ENCODE measurements at regions not wholly inside any gene's neighbourhood (a gene's known extent, or its start where the extent isn't known, plus 50 kb on each side); places are given as distances from the start of the nearest gene placed in this dataset.
"Not testable (repeated sequence)": the region's sequence is repeated elsewhere in the genome, so short reads cannot be mapped to it uniquely, and the experiment has no call there.

GRCh38 chr7:82562716-82563404 is 119.3 kb upstream of the CACNA2D1 start:
- DNase-seq (ENCODE audit: low spot score) = no peak

GRCh38 chr7:82559193-82559805 is 115.7 kb upstream of the CACNA2D1 start:
- DNase-seq (ENCODE audit: low spot score) = no peak

GRCh38 chr7:82549616-82550285 is 106.2 kb upstream of the CACNA2D1 start:
- DNase-seq (ENCODE audit: low spot score) = no peak

- no peak for DNase-seq (ENCODE audit: low spot score)
Measured at GRCh38 chr7:82548141-82548688, 104.6 kb upstream of the CACNA2D1 start.

- DNase-seq (ENCODE audit: low spot score) = peak; percentile 9
Measured at GRCh38 chr7:82542665-82543064, 99.1 kb upstream of the CACNA2D1 start.

- no peak for DNase-seq (ENCODE audit: low spot score)
Measured at GRCh38 chr7:82539969-82540368, 96.4 kb upstream of the CACNA2D1 start.

- DNase-seq (ENCODE audit: low spot score) = peak; percentile 6
Measured at GRCh38 chr7:82534684-82535083, 91.1 kb upstream of the CACNA2D1 start.

GRCh38 chr7:82530361-82530760 is 86.8 kb upstream of the CACNA2D1 start:
- DNase-seq (ENCODE audit: low spot score) = no peak

GRCh38 chr7:82528577-82529310 is 85.2 kb upstream of the CACNA2D1 start:
- no peak for DNase-seq (ENCODE audit: low spot score)

- peak; percentile 5 for DNase-seq (ENCODE audit: low spot score)
Measured at GRCh38 chr7:82527851-82528250, 84.3 kb upstream of the CACNA2D1 start.

GRCh38 chr7:82521906-82522445 is 78.4 kb upstream of the CACNA2D1 start:
- DNase-seq (ENCODE audit: low spot score) = no peak

GRCh38 chr7:82517050-82517449 is 73.5 kb upstream of the CACNA2D1 start:
- DNase-seq (ENCODE audit: low spot score) = no peak

- no peak for DNase-seq (ENCODE audit: low spot score)
Measured at GRCh38 chr7:82511542-82511941, 68.0 kb upstream of the CACNA2D1 start.

GRCh38 chr7:82507976-82508677 is 64.5 kb upstream of the CACNA2D1 start:
- no peak for DNase-seq (ENCODE audit: low spot score)

- no peak for DNase-seq (ENCODE audit: low spot score)
Measured at GRCh38 chr7:82507365-82507975, 63.9 kb upstream of the CACNA2D1 start.

- no peak for DNase-seq (ENCODE audit: low spot score)
Measured at GRCh38 chr7:82506702-82507101, 63.1 kb upstream of the CACNA2D1 start.

- DNase-seq (ENCODE audit: low spot score) = no peak
Measured at GRCh38 chr7:82506208-82506607, 62.6 kb upstream of the CACNA2D1 start.

GRCh38 chr7:82501346-82501745 is 57.8 kb upstream of the CACNA2D1 start:
- DNase-seq (ENCODE audit: low spot score) = no peak

GRCh38 chr7:82499546-82499945 is 56.0 kb upstream of the CACNA2D1 start:
- DNase-seq (ENCODE audit: low spot score) = not testable (repeated sequence)

- no peak for DNase-seq (ENCODE audit: low spot score)
Measured at GRCh38 chr7:82494420-82494819, 50.8 kb upstream of the CACNA2D1 start.
